Nephron progenitor cell (in vitro differentiated cells): ENCODE measurements at regions not wholly inside any gene's neighbourhood (a gene's known extent, or its start where the extent isn't known, plus 50 kb on each side); places are given as distances from the start of the nearest gene placed in this dataset.

ENCODE experiments used
- DNase-seq: peaks from one replicate; pipeline ENCODE4 v3.0.0; 2021
- H3K27ac Mint-ChIP-seq: 2 replicates; pipeline ENCODE4 v1.8.0; 2021; ENCODE audit warnings: mild to moderate bottlenecking, moderate library complexity, mixed read lengths
- H3K27me3 Mint-ChIP-seq: 2 replicates; pipeline ENCODE4 v1.8.0; 2021; ENCODE audit warnings: mild to moderate bottlenecking, low read depth, mixed read lengths; ENCODE audit not compliant: poor library complexity
- H3K36me3 Mint-ChIP-seq: 2 replicates; pipeline ENCODE4 v1.8.0; 2021; ENCODE audit warnings: low read depth, mixed read lengths
- H3K4me1 Mint-ChIP-seq: 2 replicates; pipeline ENCODE4 v1.8.0; 2021; ENCODE audit warnings: mixed read lengths
- H3K4me3 Mint-ChIP-seq: 2 replicates; pipeline ENCODE4 v1.8.0; 2021; ENCODE audit warnings: mild to moderate bottlenecking, moderate library complexity, mixed read lengths
- H3K9me3 Mint-ChIP-seq: 2 replicates; pipeline ENCODE4 v1.8.0; 2021; ENCODE audit warnings: mild to moderate bottlenecking, moderate library complexity, mixed read lengths
- TF ChIP-seq, protein P1 (sequence below): fragments of 200-600 bp; sonication (generic); IDR thresholded peaks from 2 replicates; pipeline ENCODE4 v1.5.0; 2021; ENCODE audit warnings: antibody characterized with exemption

GRCh38 chrX:137362583-137362982 lies 203.3 kb upstream of the ZIC3 start:
- H3K4me3 Mint-ChIP-seq, result no peak overlapping the region
- no peak for DNase-seq
- H3K9me3 Mint-ChIP-seq, result peaks cover 13% of the 10 kb centered on the region
- H3K27ac Mint-ChIP-seq, result no peak overlapping the region
- TF ChIP-seq, protein P1, sequence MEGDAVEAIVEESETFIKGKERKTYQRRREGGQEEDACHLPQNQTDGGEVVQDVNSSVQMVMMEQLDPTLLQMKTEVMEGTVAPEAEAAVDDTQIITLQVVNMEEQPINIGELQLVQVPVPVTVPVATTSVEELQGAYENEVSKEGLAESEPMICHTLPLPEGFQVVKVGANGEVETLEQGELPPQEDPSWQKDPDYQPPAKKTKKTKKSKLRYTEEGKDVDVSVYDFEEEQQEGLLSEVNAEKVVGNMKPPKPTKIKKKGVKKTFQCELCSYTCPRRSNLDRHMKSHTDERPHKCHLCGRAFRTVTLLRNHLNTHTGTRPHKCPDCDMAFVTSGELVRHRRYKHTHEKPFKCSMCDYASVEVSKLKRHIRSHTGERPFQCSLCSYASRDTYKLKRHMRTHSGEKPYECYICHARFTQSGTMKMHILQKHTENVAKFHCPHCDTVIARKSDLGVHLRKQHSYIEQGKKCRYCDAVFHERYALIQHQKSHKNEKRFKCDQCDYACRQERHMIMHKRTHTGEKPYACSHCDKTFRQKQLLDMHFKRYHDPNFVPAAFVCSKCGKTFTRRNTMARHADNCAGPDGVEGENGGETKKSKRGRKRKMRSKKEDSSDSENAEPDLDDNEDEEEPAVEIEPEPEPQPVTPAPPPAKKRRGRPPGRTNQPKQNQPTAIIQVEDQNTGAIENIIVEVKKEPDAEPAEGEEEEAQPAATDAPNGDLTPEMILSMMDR, result no peak
- no peaks in the 10 kb centered on the region for H3K36me3 Mint-ChIP-seq
- H3K4me1 Mint-ChIP-seq, result peaks cover 21% of the 10 kb centered on the region
- H3K27me3 Mint-ChIP-seq, result peaks cover 14% of the 10 kb centered on the region

DNA sequence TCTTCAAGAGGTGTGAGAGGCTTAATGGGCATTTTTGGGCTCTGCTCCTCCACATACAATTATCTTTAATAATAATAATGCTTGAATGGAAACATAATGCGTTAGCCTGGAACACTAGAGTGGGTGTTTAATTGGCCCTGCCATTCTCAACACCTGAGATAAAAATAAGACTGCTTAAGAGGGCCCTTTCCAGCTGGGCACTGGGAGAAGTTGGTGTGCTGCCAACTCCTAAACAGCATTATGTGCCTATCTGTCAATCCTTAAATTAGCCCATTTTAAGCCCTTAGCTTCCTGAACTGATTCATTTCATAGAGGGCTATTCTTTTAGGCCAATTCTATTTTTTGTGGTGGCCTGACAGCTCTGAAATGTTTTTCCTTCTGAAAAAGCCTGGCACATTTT lies 211.1 kb upstream of the ZIC3 start:
- TF ChIP-seq, protein P1, result no peak

GRCh38 chrX:137353404-137353803 lies 212.5 kb upstream of the ZIC3 start:
- Mint-ChIP-seq H3K27ac (no peak overlapping the region), H3K9me3 (peaks cover 44% of the 10 kb centered on the region), H3K27me3 (peaks cover 3% of the 10 kb centered on the region), H3K4me3 (no peak overlapping the region), H3K4me1 (no peaks in the 10 kb centered on the region), H3K36me3 (no peaks in the 10 kb centered on the region)
- TF ChIP-seq, protein P1, result no peak
- no peak for DNase-seq

More for the DNA sequence above, 211.1 kb upstream of the ZIC3 start:
- Mint-ChIP-seq H3K4me3 (no peak overlapping the region), H3K27me3 (peaks cover 8% of the 10 kb centered on the region), H3K36me3 (no peaks in the 10 kb centered on the region), H3K9me3 (peaks cover 35% of the 10 kb centered on the region), H3K27ac (no peak overlapping the region), H3K4me1 (no peaks in the 10 kb centered on the region)
- DNase-seq, result no peak

GRCh38 chrX:137352101-137352660 lies 213.7 kb upstream of the ZIC3 start:
- TF ChIP-seq, protein P1, result no peak
- Mint-ChIP-seq H3K9me3 (peaks cover 56% of the 10 kb centered on the region), H3K36me3 (no peaks in the 10 kb centered on the region), H3K27me3 (no peaks in the 10 kb centered on the region), H3K4me1 (no peaks in the 10 kb centered on the region), H3K4me3 (no peak overlapping the region), H3K27ac (no peak overlapping the region)
- no peak for DNase-seq

DNA sequence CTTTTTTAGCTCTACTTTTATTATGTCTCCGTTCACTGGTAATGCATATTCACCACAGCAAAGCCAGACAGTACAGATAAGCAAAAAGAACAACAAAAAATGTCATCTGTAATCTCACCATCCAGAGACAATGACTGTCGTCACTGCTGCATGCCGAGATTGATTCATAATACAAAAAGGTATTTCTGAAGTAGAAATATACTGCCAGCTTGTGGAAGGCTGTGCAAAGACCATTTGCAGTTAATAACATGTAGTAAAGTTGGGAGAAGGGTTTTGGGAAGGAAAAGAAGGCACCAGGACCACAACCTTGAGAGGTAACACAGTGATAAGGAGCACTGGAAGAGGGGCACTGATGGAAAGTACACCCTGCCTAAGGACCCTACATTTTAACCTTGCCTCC lies 223.0 kb upstream of the ZIC3 start:
- TF ChIP-seq, protein P1, result no peak
- Mint-ChIP-seq H3K27ac (no peak overlapping the region), H3K36me3 (no peaks in the 10 kb centered on the region), H3K27me3 (no peaks in the 10 kb centered on the region), H3K4me3 (no peak overlapping the region), H3K4me1 (no peaks in the 10 kb centered on the region), H3K9me3 (peaks cover 37% of the 10 kb centered on the region)
- no peak for DNase-seq

GRCh38 chrX:137313627-137314026 lies 252.3 kb upstream of the ZIC3 start:
- Mint-ChIP-seq H3K4me3 (no peak overlapping the region), H3K4me1 (no peaks in the 10 kb centered on the region), H3K27ac (no peak overlapping the region), H3K9me3 (peaks cover 42% of the 10 kb centered on the region), H3K36me3 (peaks cover 6% of the 10 kb centered on the region), H3K27me3 (peaks cover 3% of the 10 kb centered on the region)
- DNase-seq, result no peak
- TF ChIP-seq, protein P1, result no peak
